IMR-90 (cell line): ENCODE measurements at regions not wholly inside any gene's neighbourhood (a gene's known extent, or its start where the extent isn't known, plus 50 kb on each side); places are given as distances from the start of the nearest gene placed in this dataset.

Source experiments
- ATAC-seq: fragments of 200-7000 bp; cut with Tn5 transposase; 2 replicates; pipeline ENCODE4 v1.9.1; 2020; ENCODE audit warnings: low read depth, mild to moderate bottlenecking, moderate library complexity
- BruUV-seq: library from RNA; stranded (reverse); fragments of 400-500 nt; replicated peaks from 2 replicates; lab custom pipeline; 2021; lab: Mats Ljungman, UMichigan
- CTCF ChIA-PET: fragments of 300-600 bp; formaldehyde crosslinking; extraction: SDS; loops from one replicate; lab custom pipeline; 2021; ENCODE audit warnings: antibody characterized with exemption; lab: Yijun Ruan, JAX
- POLR2A ChIA-PET: fragments of 300-600 bp; sonication (Branson Sonifier 250); formaldehyde crosslinking; loops from one replicate; lab custom pipeline; 2022; ENCODE audit warnings: antibody characterized with exemption; ENCODE audit not compliant: unreplicated experiment; lab: Charles Lee
- DNase-seq: peaks from one replicate; pipeline ENCODE4 v3.0.0; 2013
- H2AFZ ChIP-seq: replicated peaks from 2 replicates; pipeline ENCODE3; 2013; ENCODE audit warnings: low read length, mild to moderate bottlenecking; ENCODE audit not compliant: poor library complexity
- H2AK5ac ChIP-seq: 2 replicates; pipeline ENCODE4 v1.6.1; 2013; ENCODE audit warnings: low read depth, low read length, inconsistent platforms
- H2AK9ac ChIP-seq: replicated peaks from 2 replicates; pipeline ENCODE3; 2013; ENCODE audit warnings: mild to moderate bottlenecking, low read depth, low read length, moderate library complexity; ENCODE audit not compliant: poor library complexity
- H2BK120ac ChIP-seq: 2 replicates; pipeline ENCODE4 v1.6.1; 2013; ENCODE audit warnings: low read depth, low read length, inconsistent platforms
- H2BK15ac ChIP-seq: 3 replicates; pipeline ENCODE4 v1.6.1; 2013; ENCODE audit warnings: low read depth, low read length, inconsistent platforms
- H2BK20ac ChIP-seq: 2 replicates; pipeline ENCODE4 v1.6.1; 2013; ENCODE audit warnings: low read depth, mild to moderate bottlenecking, inconsistent platforms, low read length, moderate library complexity
- H2BK5ac ChIP-seq: 2 replicates; pipeline ENCODE4 v1.6.1; 2013; ENCODE audit warnings: mild to moderate bottlenecking, low read depth, low read length, inconsistent platforms; ENCODE audit not compliant: poor library complexity, severe bottlenecking
- H3K14ac ChIP-seq: replicated peaks from 2 replicates; pipeline ENCODE4 v1.6.1; 2013; ENCODE audit warnings: low read depth, low read length, inconsistent platforms
- H3K18ac ChIP-seq: 2 replicates; pipeline ENCODE4 v1.6.1; 2013; ENCODE audit warnings: low read depth, low read length, control low read depth
- H3K23ac ChIP-seq: 2 replicates; pipeline ENCODE4 v1.6.1; 2013; ENCODE audit warnings: low read depth, low read length, inconsistent platforms
- H3K27ac ChIP-seq: 2 replicates; pipeline ENCODE4 v1.5.1; 2013; ENCODE audit warnings: mild to moderate bottlenecking, control low read depth, low read length; ENCODE audit not compliant: insufficient read depth
- H3K27me3 ChIP-seq: 2 replicates; pipeline ENCODE4 v1.6.1; 2013; ENCODE audit warnings: low read length; ENCODE audit not compliant: control insufficient read depth, insufficient read depth
- H3K36me3 ChIP-seq: 2 replicates; pipeline ENCODE4 v1.6.1; 2013; ENCODE audit warnings: low read length, mixed read lengths; ENCODE audit not compliant: control insufficient read depth, insufficient read depth
- H3K4ac ChIP-seq: 2 replicates; pipeline ENCODE4 v1.6.1; 2013; ENCODE audit warnings: low read depth, low read length, inconsistent platforms
- H3K4me1 ChIP-seq: 2 replicates; pipeline ENCODE4 v1.6.1; 2013; ENCODE audit warnings: low read length, mixed read lengths; ENCODE audit not compliant: control insufficient read depth, insufficient read depth
- H3K4me2 ChIP-seq: 2 replicates; pipeline ENCODE4 v1.6.1; 2013; ENCODE audit warnings: low read depth, mild to moderate bottlenecking, control low read depth, low read length, moderate library complexity
- H3K4me3 ChIP-seq: 2 replicates; pipeline ENCODE4 v1.5.1; 2013; ENCODE audit warnings: low read depth, mild to moderate bottlenecking, control low read depth, low read length, moderate library complexity; ENCODE audit not compliant: insufficient read depth
- H3K56ac ChIP-seq: 2 replicates; pipeline ENCODE4 v1.6.1; 2013; ENCODE audit warnings: low read length, inconsistent platforms; ENCODE audit not compliant: insufficient read depth; ENCODE audit errors: extremely low read depth
- H3K79me1 ChIP-seq, 2 experiments: 2 replicates each; pipeline ENCODE4 v1.6.1; 2013; ENCODE audit warnings: low read length in 2 of 2, inconsistent platforms in 1 of 2, low read depth in 1 of 2
- H3K9ac ChIP-seq: 2 replicates; pipeline ENCODE4 v1.6.1; 2013; ENCODE audit warnings: low read depth, low read length, control low read depth
- H3K9me1 ChIP-seq: 2 replicates; pipeline ENCODE4 v1.6.1; 2013; ENCODE audit warnings: low read length, inconsistent platforms; ENCODE audit not compliant: insufficient read depth
- H3K9me3 ChIP-seq: 2 replicates; pipeline ENCODE4 v1.6.1; 2013; ENCODE audit warnings: low read length; ENCODE audit not compliant: control insufficient read depth, insufficient read depth
- H4K20me1 ChIP-seq: 2 replicates; pipeline ENCODE4 v1.6.1; 2013; ENCODE audit warnings: low read length, inconsistent platforms; ENCODE audit not compliant: insufficient read depth
- H4K5ac ChIP-seq: 2 replicates; pipeline ENCODE4 v1.6.1; 2013; ENCODE audit warnings: mild to moderate bottlenecking, low read depth, low read length, control low read depth
- H4K8ac ChIP-seq, 2 experiments: 2 replicates each; pipeline ENCODE4 v1.6.1; 2013; ENCODE audit warnings: low read depth in 2 of 2, low read length in 2 of 2, control low read depth in 1 of 2, inconsistent platforms in 1 of 2
- H4K91ac ChIP-seq: 2 replicates; pipeline ENCODE4 v1.6.1; 2013; ENCODE audit warnings: low read depth, low read length, inconsistent platforms; ENCODE audit not compliant: insufficient read depth
- BHLHE40 ChIP-seq: fragments of 150-350 bp; IDR thresholded peaks from 2 replicates; pipeline ENCODE4 v1.6.1; 2016; ENCODE audit warnings: mild to moderate bottlenecking, low read depth, low read length
- CHD1 ChIP-seq: IDR thresholded peaks from 2 replicates; pipeline ENCODE4 v1.6.1; 2012; ENCODE audit warnings: low read depth, low read length, improper control_type of control experiment
- MAFK ChIP-seq: IDR thresholded peaks from 2 replicates; pipeline ENCODE4 v1.6.1; 2012; ENCODE audit warnings: low read depth, low read length, improper control_type of control experiment
- MAZ ChIP-seq: IDR thresholded peaks from 2 replicates; pipeline ENCODE4 v1.6.1; 2012; ENCODE audit warnings: low read depth, mild to moderate bottlenecking, low read length, improper control_type of control experiment, moderate library complexity, borderline replicate concordance
- MXI1 ChIP-seq: IDR thresholded peaks from 2 replicates; pipeline ENCODE4 v1.6.1; 2012; ENCODE audit warnings: low read depth, mild to moderate bottlenecking, low read length, moderate library complexity, borderline replicate concordance
- RCOR1 ChIP-seq: IDR thresholded peaks from 2 replicates; pipeline ENCODE4 v1.6.1; 2012; ENCODE audit warnings: mild to moderate bottlenecking, low read length, improper control_type of control experiment; ENCODE audit not compliant: insufficient replicate concordance
- RFX5 ChIP-seq: IDR thresholded peaks from 2 replicates; pipeline ENCODE4 v1.8.0; 2012; ENCODE audit warnings: low read depth, mild to moderate bottlenecking, low read length, moderate library complexity
- SMC3 ChIP-seq: fragments of 150-350 bp; IDR thresholded peaks from 2 replicates; pipeline ENCODE4 v1.6.1; 2016; ENCODE audit warnings: low read depth, mild to moderate bottlenecking, antibody characterized with exemption, low read length, moderate library complexity
- WGBS, 2 experiments: methylation state at CpG; one replicate each; pipeline versions ENCODE4 v1.1.5 to v1.1.7; 2013; ENCODE audit warnings: missing lambda C conversion rate in 2 of 2; ENCODE audit not compliant: insufficient read length in 1 of 2; ENCODE audit errors: extremely low coverage in 2 of 2; 5-methylcytosine and 5-hydroxymethylcytosine counted together
- dilution Hi-C: fragments of 300-500 bp; cut with HindIII; formaldehyde crosslinking; loops from one replicate; pipeline ENCODE4 v1.14.3; 2018; ENCODE audit warnings: low sequenced_read_pairs; ENCODE audit not compliant: unreplicated experiment
- in situ Hi-C: fragments of 300-500 bp; cut with MboI; formaldehyde crosslinking; loops from 3 replicates; pipeline ENCODE4 v1.14.3; 2019; ENCODE audit warnings: low sequenced_read_pairs, inconsistent platforms, mixed read lengths
- intact Hi-C: fragments of 100-400 bp; cut with micrococcal nuclease; formaldehyde crosslinking; loops from 2 replicates; pipeline ENCODE4 v1.10.0; 2022
- TF ChIP-seq, protein P1 (sequence below): fragments of 150-350 bp; IDR thresholded peaks from 2 replicates; pipeline ENCODE4 v1.6.1; 2017; ENCODE audit warnings: mild to moderate bottlenecking, antibody characterized with exemption, low read length, low read depth

GRCh38 chr6:96301781-96302180, 219.8 kb upstream of the UFL1 start:
- Histone ChIP-seq H2BK120ac (no peak overlapping the region), H3K9ac (no peak overlapping the region), H2BK15ac (no peak overlapping the region), H4K8ac (no peak overlapping the region), H2AK5ac (no peak overlapping the region), H3K4ac (no peak overlapping the region), H4K5ac (no peak overlapping the region), H2AK9ac (no peak overlapping the region), H2BK20ac (no peak overlapping the region), H3K4me3 (no peak overlapping the region), H3K9me1 (no peaks in the 10 kb centered on the region), H3K79me1 (no peaks in the 10 kb centered on the region), H3K27ac (no peak overlapping the region), H2BK5ac (no peak overlapping the region), H2AFZ (no peak overlapping the region), H3K56ac (no peak overlapping the region), H4K91ac (no peak overlapping the region), H3K9me3 (peaks cover 2% of the 10 kb centered on the region), H3K27me3 (no peaks in the 10 kb centered on the region), H3K14ac (no peak overlapping the region), H3K23ac (no peak overlapping the region), H3K36me3 (no peaks in the 10 kb centered on the region), H3K4me2 (no peak overlapping the region), H4K20me1 (no peaks in the 10 kb centered on the region), H3K4me1 (no peaks in the 10 kb centered on the region), H3K18ac (no peak overlapping the region)
- ATAC-seq (no peak), DNase-seq (no peak)
- ChIA-PET CTCF (no interaction called here), POLR2A (no interaction called here)
- BruUV-seq: no TSS peak
- in situ Hi-C loops (no loop called here), dilution Hi-C loops (no loop called here), intact Hi-C loops (no loop called here)
- WGBS, 2 experiments: no CpG with 5 or more reads among the region's 2 CpGs
- TF ChIP-seq MXI1 (no peak), SMC3 (no peak), CHD1 (no peak), BHLHE40 (no peak), RFX5 (no peak), MAFK (no peak), RCOR1 (no peak), MAZ (no peak)
- TF ChIP-seq, protein P1, sequence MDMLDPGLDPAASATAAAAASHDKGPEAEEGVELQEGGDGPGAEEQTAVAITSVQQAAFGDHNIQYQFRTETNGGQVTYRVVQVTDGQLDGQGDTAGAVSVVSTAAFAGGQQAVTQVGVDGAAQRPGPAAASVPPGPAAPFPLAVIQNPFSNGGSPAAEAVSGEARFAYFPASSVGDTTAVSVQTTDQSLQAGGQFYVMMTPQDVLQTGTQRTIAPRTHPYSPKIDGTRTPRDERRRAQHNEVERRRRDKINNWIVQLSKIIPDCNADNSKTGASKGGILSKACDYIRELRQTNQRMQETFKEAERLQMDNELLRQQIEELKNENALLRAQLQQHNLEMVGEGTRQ: no peak
